ENCODE measurements at regions not wholly inside any gene's neighbourhood (a gene's known extent, or its start where the extent isn't known, plus 50 kb on each side); places are given as distances from the start of the nearest gene placed in this dataset.

- H3K9me1 ChIP-seq (ENCODE audit: control insufficient read depth, insufficient read depth, low read length) = no peaks in the 10 kb centered on the region
- 0 out of 2 replicates have a peak, but pooled peaks cover 2% of the 10 kb centered on the region for H3K9me3 ChIP-seq (replicated peaks; ENCODE audit: control insufficient read depth, insufficient read depth, low read depth, low read length)
- FAIRE-seq = no peak
- no peaks in the 10 kb centered on the region for H3K4me1 ChIP-seq (replicated peaks in 1 of 2; ENCODE audit: control insufficient read depth in 2 of 2, insufficient read depth in 2 of 2, low read length in 2 of 2)
- H4K20me1 ChIP-seq (replicated peaks; ENCODE audit: control insufficient read depth, insufficient read depth, low read length) = no peaks in the 10 kb centered on the region
- intact Hi-C loops (cut with micrococcal nuclease) (no loop called here), in situ Hi-C loops (cut with MboI) (no loop called here)
- no peak overlapping the region for H3K4me2 ChIP-seq (ENCODE audit: insufficient read depth, low read length)
- TF ChIP-seq ZNF124 (CRISPR knock-in tag; IDR thresholded peaks at IDR 0.05) = no peak
- TF ChIP-seq NR2F6 (CRISPR knock-in tag; IDR thresholded peaks at IDR 0.05) = no peak
- no peak for TF ChIP-seq SMAD3 (CRISPR knock-in tag; conservative IDR thresholded peaks at IDR 0.05)
- TF ChIP-seq FOXK1 (CRISPR knock-in tag; IDR thresholded peaks at IDR 0.05; ENCODE audit: borderline replicate concordance) = no peak
- no peak for TF ChIP-seq TCF7L2 (IDR thresholded peaks at IDR 0.05; ENCODE audit: low read depth, low read length)
- no peak for TF ChIP-seq ZSCAN29 (IDR thresholded peaks at IDR 0.05)
- no peak for TF ChIP-seq SAFB2 (IDR thresholded peaks at IDR 0.05; ENCODE audit: borderline replicate concordance, low read depth, low read length, severe bottlenecking)
- TF ChIP-seq ETS2 (tag; IDR thresholded peaks at IDR 0.05; ENCODE audit: borderline replicate concordance, poor library complexity, severe bottlenecking) = no peak
- TF ChIP-seq MAFK (IDR thresholded peaks at IDR 0.05; ENCODE audit: low read length) = no peak
- no peak for TF ChIP-seq NCOR1 (IDR thresholded peaks at IDR 0.05)
- no peak for TF ChIP-seq POLR2A (conservative IDR thresholded peaks at IDR 0.05)
- TF ChIP-seq ZNF347 (CRISPR knock-in tag; IDR thresholded peaks at IDR 0.05; ENCODE audit: low read depth) = no peak
- TF ChIP-seq ARID3B (CRISPR knock-in tag; IDR thresholded peaks at IDR 0.05; ENCODE audit: borderline replicate concordance) = no peak
- no peak for TF ChIP-seq GATAD2B (IDR thresholded peaks at IDR 0.05; ENCODE audit: borderline replicate concordance)
- ChIA-PET POLR2A (no interaction called here), CTCF (ENCODE audit: low intra/inter-chr PET ratio) (no interaction called here)
- H3K36me3 ChIP-seq (ENCODE audit: control insufficient read depth, insufficient read depth, low read length) = no peaks in the 10 kb centered on the region
- no TSS peak for BruUV-seq (replicated peaks)
- no peak for DNase-seq (ENCODE audit: extremely low read depth in 1 of 4, low spot score in 3 of 4)
- no peak overlapping the region for H3K4me3 ChIP-seq
- H2AFZ ChIP-seq (ENCODE audit: low read depth, low read length) = no peak overlapping the region
- no peak for ATAC-seq
- no peaks in the 10 kb centered on the region for H3K27me3 ChIP-seq (ENCODE audit: control insufficient read depth in 2 of 2, insufficient read depth in 2 of 2, low read length in 2 of 2)
- H3K79me2 ChIP-seq (ENCODE audit: control insufficient read depth, insufficient read depth, low read length) = no peaks in the 10 kb centered on the region
- no peak overlapping the region for H3K27ac ChIP-seq (ENCODE audit: extremely low read depth, low read depth, low read length)
- 0% methylated on average over 3 of the region's 3 CpGs for WGBS (ENCODE audit: insufficient coverage, low coverage, missing lambda C conversion rate)
- H3K9ac ChIP-seq (ENCODE audit: insufficient read depth in 1 of 2, low read depth in 2 of 2, low read length in 2 of 2) = no peak overlapping the region
These were observed 231.6 kb upstream of the UBASH3B start for GRCh38 chr11:122423886-122424285.

Measured in K562 (cell line).